GM19351 (cell line): ENCODE measurements at regions not wholly inside any gene's neighbourhood (a gene's known extent, or its start where the extent isn't known, plus 50 kb on each side); places are given as distances from the start of the nearest gene placed in this dataset.
"Not testable (repeated sequence)": the region's sequence is repeated elsewhere in the genome, so short reads cannot be mapped to it uniquely, and the experiment has no call there.

Experiments used
- ATAC-seq: cut with Tn5 transposase; IDR thresholded peaks from one replicate; pipeline ENCODE4 v1.9.1; 2021; ENCODE audit warnings: mild to moderate bottlenecking, moderate library complexity; ENCODE audit not compliant: unreplicated experiment

GRCh38 chr21:21845901-21846300 lies 847.7 kb downstream of the NCAM2 start:
- ATAC-seq = no peak

GRCh38 chr21:21851205-21851604 lies 853.0 kb downstream of the NCAM2 start:
- ATAC-seq = no peak

- no peak for ATAC-seq
Measured at GRCh38 chr21:21851657-21852056, 853.4 kb downstream of the NCAM2 start.

GRCh38 chr21:21858502-21859334 lies 860.5 kb downstream of the NCAM2 start:
- no peak for ATAC-seq

GRCh38 chr21:21860888-21861287 lies 862.7 kb downstream of the NCAM2 start:
- ATAC-seq = no peak

- ATAC-seq = no peak
Measured at GRCh38 chr21:21864321-21864840, 866.2 kb downstream of the NCAM2 start.

- ATAC-seq = no peak
Measured at GRCh38 chr21:21897275-21897883, 899.2 kb downstream of the NCAM2 start.

- ATAC-seq = no peak
Measured at GRCh38 chr21:21898801-21899200, 900.6 kb downstream of the NCAM2 start.

- ATAC-seq = not testable (repeated sequence)
Measured at GRCh38 chr21:21902416-21902815, 904.2 kb downstream of the NCAM2 start.

GRCh38 chr21:21907271-21907670 lies 909.1 kb downstream of the NCAM2 start:
- ATAC-seq = no peak

GRCh38 chr21:21915816-21916215 lies 917.6 kb downstream of the NCAM2 start:
- no peak for ATAC-seq

- ATAC-seq = no peak
Measured at GRCh38 chr21:21921410-21922232, 923.4 kb downstream of the NCAM2 start.

GRCh38 chr21:21929226-21929625 lies 931.0 kb downstream of the NCAM2 start:
- no peak for ATAC-seq

GRCh38 chr21:21929789-21930188 lies 931.6 kb downstream of the NCAM2 start:
- no peak for ATAC-seq

- ATAC-seq = no peak
Measured at GRCh38 chr21:21952566-21952965, 954.4 kb downstream of the NCAM2 start.

GRCh38 chr21:21955204-21955603 lies 957.0 kb downstream of the NCAM2 start:
- no peak for ATAC-seq

GRCh38 chr21:21957490-21957889 lies 959.3 kb downstream of the NCAM2 start:
- no peak for ATAC-seq

GRCh38 chr21:21963911-21964310 lies 965.7 kb downstream of the NCAM2 start:
- ATAC-seq = no peak

- ATAC-seq = no peak
Measured at GRCh38 chr21:21968810-21969209, 970.6 kb downstream of the NCAM2 start.

GRCh38 chr21:21969211-21969610 lies 971.0 kb downstream of the NCAM2 start:
- no peak for ATAC-seq

GRCh38 chr21:21971384-21971783 lies 973.2 kb downstream of the NCAM2 start:
- ATAC-seq = no peak
